Retinal pigment epithelial cell (primary cell): ENCODE measurements at regions not wholly inside any gene's neighbourhood (a gene's known extent, or its start where the extent isn't known, plus 50 kb on each side); places are given as distances from the start of the nearest gene placed in this dataset.
"Not testable (repeated sequence)": the region's sequence is repeated elsewhere in the genome, so short reads cannot be mapped to it uniquely, and the experiment has no call there.

Experiments
- DNase-seq: peaks from one replicate; pipeline ENCODE4 v3.0.0-alpha.2; 2010; ENCODE audit warnings: low read depth
- H3K4me3 ChIP-seq: 2 replicates; pipeline ENCODE4 v1.5.1; 2011; ENCODE audit warnings: mild to moderate bottlenecking, low read length, control low read depth, moderate library complexity
- TF ChIP-seq, protein P1 (sequence below): conservative IDR thresholded peaks from 2 replicates; pipeline ENCODE4 v1.5.1; 2011; ENCODE audit warnings: low read depth, low read length, control low read depth, inconsistent platforms

DNA sequence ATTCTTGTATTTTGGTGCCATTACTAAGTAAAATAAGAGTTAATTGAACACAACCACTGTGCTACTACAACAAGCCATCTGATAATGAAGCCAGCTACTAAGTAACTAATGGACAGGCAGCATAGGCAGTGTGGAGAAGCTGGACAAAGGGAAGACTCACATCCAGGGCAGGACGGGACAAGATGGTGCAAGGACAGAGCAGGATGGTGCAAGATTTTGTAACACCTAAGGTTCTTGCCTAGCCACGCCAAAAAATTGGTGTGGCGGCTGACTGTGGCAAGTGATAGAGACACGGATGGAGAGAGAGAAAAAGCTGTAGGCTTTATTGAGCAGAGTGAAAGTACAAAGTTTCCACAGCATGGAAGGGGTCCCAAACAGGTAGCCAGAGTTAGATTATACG is 114.0 kb upstream of the VANGL1 start:
- no peak for DNase-seq
- TF ChIP-seq, protein P1, sequence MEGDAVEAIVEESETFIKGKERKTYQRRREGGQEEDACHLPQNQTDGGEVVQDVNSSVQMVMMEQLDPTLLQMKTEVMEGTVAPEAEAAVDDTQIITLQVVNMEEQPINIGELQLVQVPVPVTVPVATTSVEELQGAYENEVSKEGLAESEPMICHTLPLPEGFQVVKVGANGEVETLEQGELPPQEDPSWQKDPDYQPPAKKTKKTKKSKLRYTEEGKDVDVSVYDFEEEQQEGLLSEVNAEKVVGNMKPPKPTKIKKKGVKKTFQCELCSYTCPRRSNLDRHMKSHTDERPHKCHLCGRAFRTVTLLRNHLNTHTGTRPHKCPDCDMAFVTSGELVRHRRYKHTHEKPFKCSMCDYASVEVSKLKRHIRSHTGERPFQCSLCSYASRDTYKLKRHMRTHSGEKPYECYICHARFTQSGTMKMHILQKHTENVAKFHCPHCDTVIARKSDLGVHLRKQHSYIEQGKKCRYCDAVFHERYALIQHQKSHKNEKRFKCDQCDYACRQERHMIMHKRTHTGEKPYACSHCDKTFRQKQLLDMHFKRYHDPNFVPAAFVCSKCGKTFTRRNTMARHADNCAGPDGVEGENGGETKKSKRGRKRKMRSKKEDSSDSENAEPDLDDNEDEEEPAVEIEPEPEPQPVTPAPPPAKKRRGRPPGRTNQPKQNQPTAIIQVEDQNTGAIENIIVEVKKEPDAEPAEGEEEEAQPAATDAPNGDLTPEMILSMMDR: no peak

DNA sequence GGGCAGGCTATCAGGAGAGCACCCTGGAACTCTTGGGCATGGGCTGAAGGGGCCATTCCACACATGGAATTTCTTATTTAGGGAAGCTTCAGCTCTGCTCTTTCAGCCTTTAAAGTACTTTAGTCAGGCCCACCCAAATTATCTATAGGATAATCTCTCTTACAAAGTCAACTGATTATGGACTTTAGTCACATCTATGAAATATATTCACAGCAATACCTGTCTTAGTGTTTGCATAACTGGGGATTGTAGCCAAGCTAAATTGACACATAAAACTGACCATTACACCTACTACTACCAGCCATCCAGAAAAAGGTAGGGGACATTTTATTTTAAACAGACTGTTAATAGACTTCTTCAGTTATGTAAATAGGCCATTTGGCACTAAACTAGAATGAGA is 114.9 kb upstream of the VANGL1 start:
- DNase-seq: no peak
- no peak overlapping the region for H3K4me3 ChIP-seq
- TF ChIP-seq, protein P1: no peak

More for the DNA sequence above, 114.0 kb upstream of the VANGL1 start:
- no peak overlapping the region for H3K4me3 ChIP-seq

DNA sequence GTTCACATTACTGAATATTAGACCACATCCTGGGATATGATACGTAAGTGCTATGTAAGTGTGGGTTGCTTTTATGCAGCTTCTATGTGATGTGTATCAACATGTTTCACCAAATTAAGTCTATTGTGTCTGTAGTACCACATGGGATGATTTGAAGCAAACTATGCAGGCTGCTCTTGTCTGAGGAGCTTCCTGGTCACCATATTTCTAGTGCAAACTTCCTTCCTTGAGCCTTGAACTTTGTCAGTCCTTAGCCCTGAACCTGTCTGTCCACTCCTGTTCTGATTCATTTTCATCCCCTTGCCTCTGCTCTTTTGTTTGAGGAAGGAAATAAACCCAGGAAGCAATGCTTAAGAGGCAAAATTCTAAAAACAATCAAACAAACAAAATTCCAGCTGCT is 117.5 kb upstream of the VANGL1 start:
- H3K4me3 ChIP-seq: no peak overlapping the region
- DNase-seq: no peak
- TF ChIP-seq, protein P1: no peak

DNA sequence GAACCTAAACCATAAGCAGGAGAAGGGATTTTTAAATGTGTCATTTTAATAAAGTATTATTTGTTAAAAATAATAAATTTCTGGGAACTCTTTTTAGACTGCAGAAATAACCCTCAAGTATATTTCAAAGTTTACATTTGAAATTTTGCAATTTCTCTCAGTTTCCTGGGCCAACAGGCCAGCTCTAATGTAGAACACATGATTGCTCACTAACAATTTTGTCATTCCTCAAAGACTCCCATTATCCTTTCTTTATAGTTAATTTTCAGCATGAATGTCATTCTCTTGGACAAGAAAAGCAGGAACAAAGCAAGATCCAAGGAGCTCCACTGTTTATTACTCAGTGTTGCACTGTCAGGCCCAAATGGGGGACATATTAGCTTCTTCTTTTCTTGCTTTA is 119.4 kb upstream of the VANGL1 start:
- H3K4me3 ChIP-seq: no peak overlapping the region
- no peak for DNase-seq
- TF ChIP-seq, protein P1: no peak

DNA sequence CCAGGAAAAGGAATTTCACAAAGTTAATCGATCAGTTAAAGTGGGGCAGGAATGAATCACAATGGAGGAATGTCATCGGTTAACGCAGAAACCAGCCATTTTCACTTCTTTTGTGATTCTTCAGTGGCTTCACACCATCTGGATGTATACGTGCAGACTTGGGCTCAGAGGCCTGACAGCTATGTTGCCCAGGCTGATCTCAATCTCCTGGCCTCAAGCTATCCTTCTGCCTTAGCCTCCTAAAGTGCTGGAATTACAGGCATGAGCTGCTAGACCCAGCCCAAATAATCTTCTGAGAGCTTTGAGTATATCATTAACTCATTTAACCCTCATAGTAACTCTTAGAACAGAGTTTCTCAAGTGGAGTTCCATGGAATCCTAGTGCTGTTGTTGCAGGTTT is 126.5 kb upstream of the VANGL1 start:
- TF ChIP-seq, protein P1: no peak
- no peak for DNase-seq
- H3K4me3 ChIP-seq: no peak overlapping the region

DNA sequence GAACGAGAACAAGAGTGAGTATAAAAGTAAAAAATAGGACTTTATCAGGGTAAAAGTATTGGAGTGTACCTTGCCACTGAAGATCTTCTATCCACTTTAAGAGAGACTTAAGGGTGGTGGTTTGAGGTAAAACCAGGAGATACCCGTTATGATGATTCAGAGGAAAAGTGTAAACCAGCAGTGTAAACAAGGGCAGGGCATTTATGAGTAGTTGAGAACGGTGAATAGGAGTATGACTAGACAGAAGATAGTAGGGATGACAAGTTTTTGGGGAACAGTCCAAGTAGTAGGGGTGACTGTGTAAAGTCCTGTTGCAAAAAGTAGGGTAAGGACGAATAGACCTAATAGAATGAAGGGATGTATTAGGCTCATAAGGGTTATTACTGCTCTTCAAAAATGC is 131.5 kb upstream of the VANGL1 start:
- not testable (repeated sequence) for DNase-seq, H3K4me3 ChIP-seq

DNA sequence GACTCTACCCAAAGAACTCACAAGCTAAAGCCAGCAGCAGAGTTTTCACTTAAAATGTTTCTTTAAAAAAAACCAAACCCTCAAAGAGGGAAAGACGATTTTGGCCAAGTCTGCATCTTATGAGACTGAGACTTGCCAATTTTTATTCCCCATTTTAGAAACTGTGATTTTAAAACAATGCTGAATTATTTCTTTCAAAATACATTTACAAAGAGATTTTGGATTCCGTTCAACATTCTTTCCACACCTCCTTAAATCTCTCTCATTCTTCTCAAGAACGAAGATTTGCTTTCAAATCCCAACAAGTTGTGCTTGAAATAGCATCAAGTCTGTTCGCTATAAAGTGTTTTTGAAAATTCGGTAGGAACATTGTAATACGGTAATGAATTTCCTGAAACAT is 133.9 kb upstream of the VANGL1 start:
- TF ChIP-seq, protein P1: no peak
- peak; percentile 10 for DNase-seq
- H3K4me3 ChIP-seq: no peak overlapping the region

DNA sequence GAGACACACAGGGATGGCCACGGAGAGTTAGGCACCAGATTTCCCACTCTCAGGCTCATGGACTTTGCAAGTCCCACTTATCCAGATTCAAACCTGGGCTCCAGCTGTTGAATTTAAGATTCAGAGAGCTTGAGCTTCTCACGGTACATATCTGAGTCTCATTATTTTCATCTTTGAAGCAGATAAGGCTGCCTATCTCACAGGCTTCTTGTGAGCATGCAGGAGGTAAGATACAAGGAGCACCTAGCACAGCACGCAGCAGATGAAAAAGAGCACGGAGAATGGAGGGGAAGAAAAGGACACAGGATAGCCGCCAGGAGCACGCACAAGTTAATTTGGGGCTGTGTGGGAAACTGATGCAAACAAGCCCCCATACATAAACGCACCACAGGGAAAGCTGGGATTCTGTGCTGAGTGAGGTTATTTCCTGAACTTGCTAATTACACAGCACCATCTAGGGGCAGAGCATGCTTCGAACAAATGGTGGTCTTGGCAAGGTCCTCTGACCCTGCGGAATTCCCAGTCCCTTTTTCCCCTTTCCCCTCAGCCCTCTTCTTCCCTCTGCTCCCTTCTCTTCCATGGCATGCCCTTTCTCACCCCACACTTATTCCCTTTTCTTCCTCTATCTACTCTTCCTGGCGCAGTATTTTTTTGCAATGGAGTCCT is 134.7 kb upstream of the VANGL1 start:
- TF ChIP-seq, protein P1: peak; percentile 72
- DNase-seq: peak; percentile 6
- H3K4me3 ChIP-seq: no peak overlapping the region
